K562 (cell line): ENCODE measurements at regions not wholly inside any gene's neighbourhood (a gene's known extent, or its start where the extent isn't known, plus 50 kb on each side); places are given as distances from the start of the nearest gene placed in this dataset.

Experiments used
- ATF7 ChIP-seq: fragments of 450-650 bp; IDR thresholded peaks from 2 replicates; pipeline ENCODE4 v1.7.1; 2014; ENCODE audit warnings: mild to moderate bottlenecking, moderate library complexity
- EZH2 ChIP-seq: IDR thresholded peaks from 2 replicates; pipeline ENCODE4 v1.6.1; 2012; ENCODE audit warnings: low read depth, mild to moderate bottlenecking, inconsistent platforms, low read length, borderline replicate concordance
- ZNF174 ChIP-seq: fragments of 250-450 bp; sonication (Bioruptor Pico); IDR thresholded peaks from 2 replicates; pipeline ENCODE4 v1.4.0; 2020; ENCODE audit warnings: mild to moderate bottlenecking

DNA sequence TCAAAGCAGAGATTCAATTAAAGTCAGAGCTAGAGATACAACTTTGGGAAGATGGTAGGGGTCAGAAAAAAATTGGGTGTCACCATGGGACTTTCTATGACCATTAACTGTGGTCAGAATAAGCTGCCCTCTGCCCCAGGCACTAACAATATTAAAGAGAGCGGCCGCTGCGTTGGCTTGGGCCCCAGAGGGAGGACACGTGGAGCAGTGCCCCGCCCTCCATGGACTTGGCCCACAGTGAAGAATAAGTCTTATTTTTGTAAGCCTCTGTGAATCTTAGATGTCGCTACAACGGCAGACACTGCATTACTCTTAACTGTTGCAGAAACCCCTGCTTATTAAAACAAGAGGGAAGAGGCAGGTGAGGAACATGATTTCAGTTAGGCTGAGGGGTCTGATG is 172.7 kb downstream of the UQCRFS1 start:
- TF ChIP-seq EZH2 (no peak), ZNF174 (CRISPR knock-in tag) (no peak), ATF7 (no peak)
